ENCODE measurements at regions not wholly inside any gene's neighbourhood (a gene's known extent, or its start where the extent isn't known, plus 50 kb on each side); places are given as distances from the start of the nearest gene placed in this dataset.
A peak's percentile ranks its signal among the peaks of the same experiment; 100 is the strongest.

GRCh38 chr6:56767435-56767834 is 124.7 kb upstream of the DST start (continued):
- TF ChIP-seq PCBP2 (optimal IDR thresholded peaks at IDR 0.05; ENCODE audit: low read depth, low read length, poor library complexity, severe bottlenecking): no peak
- TF ChIP-seq PRDM4 (CRISPR knock-in tag; IDR thresholded peaks at IDR 0.05; ENCODE audit: borderline replicate concordance): no peak

- H3K79me2 ChIP-seq (ENCODE audit: insufficient read depth, low read length): no peaks in the 10 kb centered on the region
- in situ Hi-C loops (cut with HindIII; ENCODE audit: extremely low pct_ligation_motif_present, low pct_unique_long_range_greater_than_20kb): no loop called here
Observed at GRCh38 chr6:56766806-56767178, 124.1 kb upstream of the DST start.

More at GRCh38 chr6:56766806-56767178, 124.1 kb upstream of the DST start:
- peaks cover 12% of the 10 kb centered on the region for H3K4me1 ChIP-seq (ENCODE audit: insufficient read depth, low read length)
- no peaks in the 10 kb centered on the region for H3K9me3 ChIP-seq (ENCODE audit: low read length)
- 0 out of 2 replicates have a peak, but pooled peaks have one; percentile 22 for TF ChIP-seq MAFF (IDR thresholded peaks at IDR 0.05; ENCODE audit: low read depth, low read length)
- no peak for TF ChIP-seq THAP11 (CRISPR knock-in tag; IDR thresholded peaks at IDR 0.05)
- peak; percentile 48 to 69 for TF ChIP-seq MAFK (conservative IDR thresholded peaks at IDR 0.05 in 1 of 2, IDR thresholded peaks at IDR 0.05 in 1 of 2; ENCODE audit: low read length in 2 of 2)
- H4K20me1 ChIP-seq (ENCODE audit: insufficient read depth, low read length): no peaks in the 10 kb centered on the region
- ATAC-seq (no peak), DNase-seq (ENCODE audit: low spot score) (no peak), FAIRE-seq (no peak)
- intact Hi-C loops (cut with micrococcal nuclease; ENCODE audit: unreplicated experiment): loop anchor here (5.0 kb wide), 1 partner anchor 76 kb away; no protein-coding TSS in a partner anchor
- CTCF ChIA-PET (ENCODE audit: low intra/inter-chr PET ratio, low total read pairs): no interaction called here
- no peak overlapping the region for H3K4me2 ChIP-seq (ENCODE audit: low read depth, low read length)
- H3K9ac ChIP-seq (ENCODE audit: insufficient read depth, low read depth, low read length): no peak overlapping the region
- no peaks in the 10 kb centered on the region for H3K27me3 ChIP-seq (ENCODE audit: control insufficient read depth in 1 of 2, insufficient read depth in 2 of 2, low read length in 2 of 2)
- POLR2A ChIA-PET: no interaction called here
- H3K4me3 ChIP-seq (replicated peaks in 1 of 3; ENCODE audit: insufficient read depth in 1 of 3, low read depth in 2 of 3, low read length in 3 of 3): no peak overlapping the region
- no peak overlapping the region for H2AFZ ChIP-seq (ENCODE audit: low read length)
- no peaks in the 10 kb centered on the region for H3K36me3 ChIP-seq (replicated peaks in 1 of 2; ENCODE audit: control insufficient read depth in 1 of 2, insufficient read depth in 2 of 2, low read length in 2 of 2)
- H3K27ac ChIP-seq (ENCODE audit: extremely low read length, insufficient read depth, low read length): no peak overlapping the region
- BruUV-seq (replicated peaks): no TSS peak
- WGBS (ENCODE audit: low lambda C conversion rate): 96% methylated on average over 1 of the region's 1 CpG

Measured in HepG2 (cell line).